NCI-H446 (cell line): ENCODE measurements at regions not wholly inside any gene's neighbourhood (a gene's known extent, or its start where the extent isn't known, plus 50 kb on each side); places are given as distances from the start of the nearest gene placed in this dataset.
A peak's percentile ranks its signal among the peaks of the same experiment; 100 is the strongest.

Experiments used
- DNase-seq, 2 experiments: peaks; one replicate each; lab custom pipeline; 2025; lab: John Stamatoyannopoulos, UW

- DNase-seq = no peak
Measured at GRCh38 chr9:96038271-96038670, 162.8 kb downstream of the ERCC6L2 start.

GRCh38 chr9:96034553-96035122 lies 159.1 kb downstream of the ERCC6L2 start:
- no peak for DNase-seq

GRCh38 chr9:96033896-96034295 lies 158.4 kb downstream of the ERCC6L2 start:
- DNase-seq = no peak

DNA sequence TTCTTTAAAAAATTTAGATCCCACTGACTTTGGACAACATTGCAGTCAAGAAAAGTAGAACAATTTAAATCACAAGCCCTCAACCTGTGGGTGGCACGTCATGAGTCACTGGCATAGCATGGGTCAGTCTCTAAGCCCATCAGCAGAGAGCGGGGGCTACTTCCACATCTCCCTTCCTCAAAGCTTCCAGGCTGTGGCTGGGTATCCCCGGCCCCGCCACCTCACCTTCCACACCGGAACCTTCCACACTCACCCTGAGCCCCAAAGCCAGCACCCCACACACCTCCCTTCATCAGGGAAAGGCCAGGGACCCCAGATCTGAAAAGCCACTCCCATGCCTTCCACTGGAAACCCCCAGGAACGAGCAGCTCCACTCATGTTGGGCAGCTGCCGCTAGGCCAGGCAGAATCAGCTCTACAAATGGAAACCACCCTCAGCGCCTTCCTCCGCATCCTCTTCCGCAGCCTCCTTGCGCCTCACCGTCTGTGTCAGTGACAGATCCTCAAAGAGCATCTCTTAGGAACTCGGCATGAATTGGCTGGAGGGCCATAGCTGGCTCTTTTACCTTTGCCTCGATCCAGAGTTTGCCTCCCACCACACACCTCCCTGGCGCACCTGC lies 156.5 kb downstream of the ERCC6L2 start:
- DNase-seq = no peak

- peak; percentile 59 to 80 for DNase-seq
Measured at GRCh38 chr9:96031366-96031824, 155.9 kb downstream of the ERCC6L2 start.

DNA sequence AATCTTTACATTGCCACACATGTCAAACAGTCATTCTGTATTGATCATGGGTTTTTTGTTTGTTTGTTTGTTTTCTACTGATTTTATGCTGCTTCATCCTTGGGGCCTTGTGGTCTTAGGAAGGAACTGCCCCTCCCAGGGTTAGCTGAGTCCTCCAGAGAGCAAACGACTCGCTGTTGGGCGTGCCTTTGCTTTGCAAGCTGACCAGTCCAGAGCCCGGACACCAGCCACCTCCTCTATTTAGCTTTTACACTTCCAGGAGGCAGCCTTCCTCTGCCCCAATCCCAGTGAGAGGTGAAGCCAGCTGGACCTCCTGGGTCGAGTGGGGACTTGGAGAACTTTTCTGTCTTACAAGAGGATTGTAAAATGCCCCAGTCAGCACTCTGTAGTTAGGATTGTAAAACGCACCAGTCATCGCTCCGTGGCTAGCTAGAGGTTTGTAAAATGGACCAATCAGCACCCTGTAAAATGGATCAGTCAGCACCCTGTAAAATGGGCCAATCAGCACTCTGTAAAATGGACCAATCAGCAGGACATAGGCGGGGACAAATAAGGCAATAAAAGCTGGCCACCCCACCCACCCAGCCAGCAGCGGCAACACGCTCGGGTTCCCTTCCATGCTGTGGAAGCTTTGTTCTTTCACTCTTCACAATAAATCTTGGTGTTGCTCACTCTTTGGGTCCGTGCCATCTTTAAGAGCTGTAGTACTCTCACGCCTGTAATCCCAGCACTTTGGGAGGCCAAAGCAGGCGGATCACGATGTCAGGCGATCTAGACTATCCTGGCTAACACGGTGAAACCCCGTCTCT lies 154.4 kb downstream of the ERCC6L2 start:
- no peak for DNase-seq

DNA sequence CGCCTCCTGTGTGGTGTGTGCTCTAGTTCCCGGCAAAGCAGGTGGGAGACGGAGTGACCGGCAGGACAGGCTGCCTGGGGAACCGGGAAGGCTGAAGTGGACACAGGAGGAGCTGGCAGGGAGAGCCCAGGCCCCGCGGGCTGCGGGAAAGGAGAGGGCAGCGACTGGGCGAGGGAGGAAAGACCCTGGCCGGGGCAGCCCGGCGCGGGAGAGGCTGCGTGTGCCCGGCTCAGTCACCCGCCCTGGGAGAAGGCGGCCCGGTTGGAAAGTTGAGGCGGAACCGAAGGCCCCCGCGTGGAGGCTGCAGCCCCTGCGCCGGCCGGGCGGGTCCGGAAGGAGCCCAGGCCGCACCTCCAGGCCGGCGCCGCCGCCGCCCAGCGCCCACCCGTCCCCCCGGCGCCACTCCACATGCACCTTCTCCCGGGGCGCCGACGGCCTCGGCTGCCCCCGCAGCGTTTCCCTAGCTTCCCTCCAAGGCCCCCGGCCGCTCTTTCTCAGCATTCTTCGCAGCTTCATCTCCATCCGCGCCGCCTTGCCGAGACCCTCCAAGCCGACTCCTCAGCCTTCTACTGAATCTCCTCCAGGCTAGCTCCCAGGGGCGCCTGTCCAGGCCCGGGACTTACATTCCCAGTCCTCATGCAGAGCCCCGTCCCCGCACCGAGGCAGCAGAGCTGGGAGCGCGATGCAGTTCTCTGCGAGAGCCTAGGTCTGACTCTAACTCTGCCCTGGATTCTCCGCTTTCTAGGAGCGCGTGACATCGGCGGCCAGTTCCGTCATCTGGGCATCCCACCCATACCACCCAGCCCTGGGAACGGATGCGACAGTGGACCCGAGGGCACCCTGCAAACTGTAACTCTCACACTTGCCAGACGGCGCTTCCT lies 152.0 kb downstream of the ERCC6L2 start:
- no peak for DNase-seq

GRCh38 chr9:96026655-96027213 lies 151.2 kb downstream of the ERCC6L2 start:
- DNase-seq = no peak

GRCh38 chr9:96025995-96026602 lies 150.6 kb downstream of the ERCC6L2 start:
- DNase-seq = no peak

DNA sequence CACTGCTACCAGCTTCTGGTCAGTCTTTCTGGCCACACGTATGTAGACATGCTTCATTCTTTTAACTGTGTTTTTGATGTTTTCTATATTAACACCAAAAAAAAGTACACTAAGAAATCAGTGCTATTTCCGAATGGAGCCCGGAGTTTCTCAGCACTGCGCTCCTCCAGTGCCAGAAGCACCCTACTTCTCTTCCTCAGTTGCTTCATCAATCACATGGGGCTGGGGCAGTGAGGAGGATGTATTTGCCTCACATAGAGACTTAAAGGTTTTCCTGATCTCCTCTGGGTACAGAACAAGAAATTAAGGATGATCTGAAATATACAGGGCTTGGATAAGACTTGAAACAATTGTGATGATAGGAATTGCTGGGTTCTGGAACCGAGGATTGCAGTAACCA lies 148.0 kb downstream of the ERCC6L2 start:
- no peak for DNase-seq

DNA sequence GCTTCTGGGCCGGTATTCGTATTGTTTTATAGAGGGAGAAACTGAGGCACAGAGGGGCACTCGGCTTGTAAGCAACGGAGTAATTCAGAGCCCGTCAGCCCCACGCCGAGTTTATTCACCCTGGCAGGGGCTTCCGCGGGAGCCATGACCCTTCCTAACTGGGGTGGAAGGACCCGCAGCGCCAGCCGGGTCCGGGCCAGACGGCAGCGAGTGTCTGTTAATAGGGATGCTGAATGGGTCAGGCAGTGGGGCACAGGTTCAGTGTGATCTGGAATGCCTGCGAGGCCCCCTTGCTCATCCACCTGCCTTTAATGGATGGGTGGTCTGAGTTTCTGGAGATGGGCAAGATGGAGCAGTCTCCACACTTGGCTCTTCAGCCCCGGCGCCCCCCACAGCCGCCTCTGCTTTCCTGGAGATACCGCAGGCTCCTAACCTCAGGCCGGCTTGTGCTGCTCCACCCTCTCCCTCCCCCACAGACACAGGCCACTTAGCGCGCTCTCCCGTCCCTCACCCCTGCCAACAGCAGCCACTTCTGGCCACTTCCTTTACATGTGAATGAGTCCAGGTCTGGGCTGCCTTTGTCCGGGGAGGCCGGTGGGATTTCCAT lies 147.1 kb downstream of the ERCC6L2 start:
- no peak for DNase-seq

DNA sequence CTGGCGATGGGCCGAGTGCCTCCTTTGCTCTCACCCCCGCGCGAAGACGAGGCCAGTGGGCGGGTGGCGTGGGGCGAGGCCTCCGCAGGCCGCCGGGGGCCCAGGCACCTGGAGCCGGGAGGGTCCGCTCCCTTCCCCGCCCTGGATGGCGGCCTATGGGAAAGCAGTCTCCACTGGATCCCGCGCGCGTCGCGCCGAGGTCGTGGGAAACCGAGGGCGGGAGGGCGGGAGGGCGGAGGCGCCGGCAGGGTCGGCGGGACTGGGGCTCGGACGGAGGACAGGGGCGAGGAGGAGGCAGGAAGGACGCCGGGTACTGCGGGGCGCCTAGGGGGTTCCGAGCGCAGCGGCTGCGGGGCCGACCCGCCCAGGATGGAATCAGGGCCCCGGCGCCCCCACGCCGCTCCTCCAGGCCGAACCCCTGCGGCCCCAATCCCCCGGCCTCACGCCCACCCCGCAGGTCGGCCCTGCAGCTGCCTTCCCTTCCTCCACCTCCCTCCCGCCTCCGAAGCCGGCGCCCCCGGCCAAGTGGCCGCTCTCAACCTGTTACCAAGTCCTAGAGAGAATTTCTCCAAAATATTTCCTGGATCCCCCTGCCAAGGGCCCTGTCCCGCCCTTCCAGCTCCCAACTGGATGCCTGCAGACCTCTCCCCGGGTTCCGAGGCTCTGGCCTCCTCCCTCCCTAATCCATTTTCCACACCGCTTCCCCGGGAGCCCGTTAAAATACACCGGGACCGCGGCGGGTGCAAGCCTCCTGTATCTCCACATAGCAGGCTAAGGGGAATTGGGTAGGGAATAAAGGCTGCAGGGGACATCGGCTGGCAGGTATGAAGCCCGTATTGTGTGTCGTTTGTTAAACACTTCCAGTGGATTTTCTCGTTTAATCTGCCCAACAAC lies 146.3 kb downstream of the ERCC6L2 start:
- no peak for DNase-seq

DNA sequence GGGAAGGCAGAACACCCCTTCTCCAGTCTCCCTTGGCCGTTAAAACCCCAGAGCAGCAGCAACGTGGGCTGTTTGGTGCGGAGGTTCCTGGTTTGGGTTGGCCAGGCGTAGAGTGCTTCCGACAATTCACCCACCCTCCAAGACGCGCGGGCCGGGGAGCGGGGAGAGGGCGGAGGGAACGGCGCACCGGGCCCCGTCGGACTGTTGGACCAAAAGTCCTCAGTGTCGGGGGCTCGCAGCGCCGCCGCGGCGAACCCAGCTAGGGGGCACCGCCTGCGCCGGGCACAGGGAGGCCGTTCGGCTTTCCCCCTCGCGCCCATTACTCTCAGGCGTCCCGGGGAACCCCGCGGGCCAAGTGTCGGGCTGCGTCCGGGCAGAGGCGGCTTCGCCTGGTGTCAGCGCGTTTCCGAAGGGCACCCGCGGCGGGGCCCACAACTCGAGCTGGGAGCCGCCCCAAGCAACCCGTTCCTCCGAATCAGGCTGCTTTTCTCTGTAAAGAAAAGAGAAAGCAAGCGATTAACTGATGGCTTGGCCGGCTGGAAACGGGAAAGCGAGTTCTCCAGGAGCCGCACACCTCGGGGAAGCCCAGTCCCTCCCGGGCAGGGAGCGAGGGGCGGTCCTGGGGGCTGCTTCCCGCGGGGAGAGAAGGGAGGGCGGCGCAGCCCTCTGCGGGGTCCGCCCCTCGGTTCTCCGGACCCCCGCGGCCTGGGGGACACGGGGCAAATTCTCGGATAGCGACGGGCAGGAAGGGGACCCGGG lies 145.5 kb downstream of the ERCC6L2 start:
- no peak for DNase-seq

DNA sequence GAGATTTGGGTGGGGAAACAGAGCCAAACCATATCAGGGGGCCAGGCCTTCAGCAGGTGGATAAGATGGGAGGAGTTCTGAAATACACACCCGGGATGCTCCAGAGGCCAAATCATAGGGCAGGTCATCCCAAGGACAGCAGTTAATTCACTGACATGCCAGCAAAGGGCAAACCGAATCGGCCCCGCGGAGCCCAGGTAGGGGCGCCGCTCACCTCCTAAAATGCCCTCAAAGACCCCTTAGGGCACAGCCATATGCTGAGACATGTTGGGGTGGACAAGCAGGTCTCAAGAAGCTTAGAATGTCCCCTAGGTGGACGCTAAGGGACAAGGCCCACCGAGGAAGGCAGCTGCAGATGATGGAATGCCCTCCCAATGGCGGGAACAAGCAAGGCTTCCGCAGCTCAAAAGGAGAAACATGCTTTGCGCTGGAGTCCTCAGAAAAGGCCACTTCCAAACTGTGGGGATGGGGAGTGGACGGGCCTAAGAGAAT lies 144.9 kb downstream of the ERCC6L2 start:
- DNase-seq = no peak
